Parathyroid adenoma (tissue), 2 donors: ENCODE measurements at regions not wholly inside any gene's neighbourhood (a gene's known extent, or its start where the extent isn't known, plus 50 kb on each side); places are given as distances from the start of the nearest gene placed in this dataset.

Experiments
- H2AFZ ChIP-seq: fragments of 300-600 bp; sonication (generic); one replicate; pipeline ENCODE4 v1.7.0; 2017; ENCODE audit warnings: antibody characterized with exemption, mild to moderate bottlenecking
- H3K27ac ChIP-seq: fragments of 300-600 bp; sonication (generic); one replicate; pipeline ENCODE4 v1.7.0; 2017
- H3K27me3 ChIP-seq: fragments of 300-600 bp; sonication (generic); one replicate; pipeline ENCODE4 v1.7.0; 2017; ENCODE audit warnings: low read length; ENCODE audit not compliant: control insufficient read depth, insufficient read depth
- H3K36me3 ChIP-seq: fragments of 300-600 bp; sonication (generic); one replicate; pipeline ENCODE4 v1.7.0; 2017; ENCODE audit warnings: low read length; ENCODE audit not compliant: control insufficient read depth, insufficient read depth
- H3K4me1 ChIP-seq: fragments of 300-600 bp; sonication (generic); one replicate; pipeline ENCODE4 v1.7.0; 2017; ENCODE audit warnings: control low read depth
- H3K4me2 ChIP-seq: fragments of 300-600 bp; sonication (generic); one replicate; pipeline ENCODE4 v1.7.0; 2017; ENCODE audit warnings: low read length
- H3K4me3 ChIP-seq: fragments of 300-600 bp; sonication (generic); one replicate; pipeline ENCODE4 v1.7.0; 2017; ENCODE audit warnings: low read depth, low read length
- H3K79me2 ChIP-seq: fragments of 300-600 bp; sonication (generic); one replicate; pipeline ENCODE4 v1.7.0; 2017; ENCODE audit warnings: control low read depth
- H3K9ac ChIP-seq: fragments of 300-600 bp; sonication (generic); one replicate; pipeline ENCODE4 v1.7.0; 2017; ENCODE audit warnings: mild to moderate bottlenecking
- H3K9me3 ChIP-seq: fragments of 300-600 bp; sonication (generic); one replicate; pipeline ENCODE4 v1.7.0; 2017; ENCODE audit warnings: low read length; ENCODE audit not compliant: control insufficient read depth
- TF ChIP-seq, protein P1 (sequence below): fragments of 300-600 bp; sonication (generic); IDR thresholded peaks from one replicate; pipeline ENCODE4 v1.7.0; 2017; ENCODE audit warnings: antibody characterized with exemption, mild to moderate bottlenecking
- donor health status: primary hyperparathyroidism.

DNA sequence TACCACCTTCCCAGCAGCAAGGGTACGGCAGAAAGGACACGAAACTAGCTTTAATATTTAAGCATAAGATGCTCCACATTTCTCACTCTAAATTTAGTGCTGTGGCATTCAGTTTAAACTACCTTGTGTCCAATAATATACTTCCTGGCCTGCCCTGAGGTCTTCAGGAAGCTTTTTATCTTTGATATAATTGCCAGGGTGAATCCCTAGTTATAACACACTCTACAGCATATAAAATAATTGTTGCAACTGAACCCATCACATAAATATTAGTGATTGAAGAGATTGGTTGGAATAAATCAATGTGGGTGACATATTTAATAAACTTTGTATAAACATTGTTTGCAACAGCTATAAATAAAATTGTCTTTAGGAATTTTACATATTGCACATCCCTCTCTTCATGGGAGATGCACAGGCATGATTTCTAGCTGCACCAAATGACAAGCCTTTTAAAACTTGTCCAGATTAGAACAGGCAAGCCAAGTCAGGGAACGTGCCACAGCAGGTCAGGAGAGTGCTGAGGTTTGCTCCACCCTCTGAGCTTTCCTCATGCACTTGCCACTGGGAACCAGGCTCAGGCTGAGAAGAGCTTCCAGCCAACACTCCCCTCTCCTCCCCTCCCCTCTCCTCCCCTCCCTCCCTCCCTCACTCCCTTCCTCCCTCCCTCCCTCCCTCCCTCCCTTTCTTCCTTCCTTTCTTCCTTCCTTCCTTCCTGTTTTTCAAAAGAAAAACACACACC, 623.2 kb upstream of the PKN2 start:
- Histone ChIP-seq H2AFZ (no peak overlapping the region), H3K27me3 (no peaks in the 10 kb centered on the region), H3K27ac (no peak overlapping the region), H3K4me1 (no peaks in the 10 kb centered on the region), H3K9ac (no peak overlapping the region), H3K36me3 (no peaks in the 10 kb centered on the region), H3K4me3 (no peak overlapping the region), H3K4me2 (no peak overlapping the region), H3K9me3 (no peaks in the 10 kb centered on the region), H3K79me2 (no peaks in the 10 kb centered on the region)
- TF ChIP-seq, protein P1, sequence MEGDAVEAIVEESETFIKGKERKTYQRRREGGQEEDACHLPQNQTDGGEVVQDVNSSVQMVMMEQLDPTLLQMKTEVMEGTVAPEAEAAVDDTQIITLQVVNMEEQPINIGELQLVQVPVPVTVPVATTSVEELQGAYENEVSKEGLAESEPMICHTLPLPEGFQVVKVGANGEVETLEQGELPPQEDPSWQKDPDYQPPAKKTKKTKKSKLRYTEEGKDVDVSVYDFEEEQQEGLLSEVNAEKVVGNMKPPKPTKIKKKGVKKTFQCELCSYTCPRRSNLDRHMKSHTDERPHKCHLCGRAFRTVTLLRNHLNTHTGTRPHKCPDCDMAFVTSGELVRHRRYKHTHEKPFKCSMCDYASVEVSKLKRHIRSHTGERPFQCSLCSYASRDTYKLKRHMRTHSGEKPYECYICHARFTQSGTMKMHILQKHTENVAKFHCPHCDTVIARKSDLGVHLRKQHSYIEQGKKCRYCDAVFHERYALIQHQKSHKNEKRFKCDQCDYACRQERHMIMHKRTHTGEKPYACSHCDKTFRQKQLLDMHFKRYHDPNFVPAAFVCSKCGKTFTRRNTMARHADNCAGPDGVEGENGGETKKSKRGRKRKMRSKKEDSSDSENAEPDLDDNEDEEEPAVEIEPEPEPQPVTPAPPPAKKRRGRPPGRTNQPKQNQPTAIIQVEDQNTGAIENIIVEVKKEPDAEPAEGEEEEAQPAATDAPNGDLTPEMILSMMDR = no peak

DNA sequence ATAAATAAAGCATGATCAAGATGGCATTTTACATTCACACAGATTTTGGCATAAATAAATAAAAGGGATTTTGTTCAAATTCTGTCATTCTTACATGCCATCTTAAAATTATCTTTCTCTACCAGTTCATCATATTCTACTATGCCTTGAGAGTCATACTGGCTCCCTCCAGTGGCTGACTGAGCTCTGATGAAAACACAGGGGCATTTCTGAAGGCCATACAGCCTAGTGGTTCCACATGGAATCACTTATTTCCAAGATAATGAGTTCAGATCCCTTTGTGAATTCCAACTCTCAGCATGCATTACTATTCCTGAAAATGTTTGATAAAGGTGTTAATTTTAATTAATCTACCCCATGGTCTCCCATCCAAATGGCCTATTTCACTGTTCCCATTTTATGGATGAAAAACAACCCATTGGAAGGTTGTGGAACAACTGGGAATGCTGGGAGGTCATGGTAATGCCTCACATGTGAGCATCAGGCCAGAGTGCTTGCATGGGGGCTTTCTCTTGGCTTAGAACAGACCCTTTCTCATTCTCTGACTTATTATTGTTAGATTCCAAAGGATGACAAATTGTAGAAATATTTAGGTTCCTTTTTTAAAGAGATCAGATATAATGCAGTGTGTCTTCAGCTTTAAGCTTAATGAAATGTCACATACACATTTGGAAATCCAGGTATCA, 622.4 kb upstream of the PKN2 start:
- Histone ChIP-seq H3K9ac (no peak overlapping the region), H3K4me2 (no peak overlapping the region), H3K9me3 (no peaks in the 10 kb centered on the region), H3K36me3 (no peaks in the 10 kb centered on the region), H3K4me3 (no peak overlapping the region), H3K79me2 (no peaks in the 10 kb centered on the region), H3K27ac (no peak overlapping the region), H3K27me3 (no peaks in the 10 kb centered on the region), H2AFZ (no peak overlapping the region), H3K4me1 (no peaks in the 10 kb centered on the region)
- TF ChIP-seq, protein P1 = no peak

DNA sequence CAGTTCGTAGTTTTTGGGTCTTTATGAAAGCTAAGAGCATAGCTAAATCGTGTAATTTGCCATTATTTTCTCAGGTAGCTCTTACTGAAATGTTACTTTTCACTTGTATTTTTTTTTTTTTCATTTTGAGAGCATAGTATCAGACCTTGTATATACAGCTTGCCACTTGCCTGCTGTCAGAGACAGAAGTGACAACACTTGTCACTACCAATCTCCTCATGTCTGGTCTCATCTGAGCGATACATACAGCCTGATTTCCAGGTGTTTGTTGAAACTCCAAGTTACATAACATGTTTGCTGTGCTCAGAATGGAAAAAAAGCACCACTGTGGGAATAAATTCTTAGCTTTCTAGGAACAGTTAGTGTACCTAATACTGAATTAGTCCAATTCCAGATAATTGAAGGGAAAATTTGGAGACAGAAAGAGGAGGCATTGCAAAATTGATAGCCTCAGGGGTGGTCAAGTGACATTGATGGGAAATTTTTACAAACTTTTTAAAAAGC, 621.4 kb upstream of the PKN2 start:
- H3K9ac ChIP-seq = no peak overlapping the region
- H3K4me1 ChIP-seq = no peaks in the 10 kb centered on the region
- no peak overlapping the region for H3K4me3 ChIP-seq
- H3K36me3 ChIP-seq = no peaks in the 10 kb centered on the region
- H3K27me3 ChIP-seq = no peaks in the 10 kb centered on the region
- no peak overlapping the region for H3K4me2 ChIP-seq
- no peaks in the 10 kb centered on the region for H3K9me3 ChIP-seq
- H3K27ac ChIP-seq = no peak overlapping the region
- H2AFZ ChIP-seq = no peak overlapping the region
- TF ChIP-seq, protein P1 = no peak
- H3K79me2 ChIP-seq = no peaks in the 10 kb centered on the region

DNA sequence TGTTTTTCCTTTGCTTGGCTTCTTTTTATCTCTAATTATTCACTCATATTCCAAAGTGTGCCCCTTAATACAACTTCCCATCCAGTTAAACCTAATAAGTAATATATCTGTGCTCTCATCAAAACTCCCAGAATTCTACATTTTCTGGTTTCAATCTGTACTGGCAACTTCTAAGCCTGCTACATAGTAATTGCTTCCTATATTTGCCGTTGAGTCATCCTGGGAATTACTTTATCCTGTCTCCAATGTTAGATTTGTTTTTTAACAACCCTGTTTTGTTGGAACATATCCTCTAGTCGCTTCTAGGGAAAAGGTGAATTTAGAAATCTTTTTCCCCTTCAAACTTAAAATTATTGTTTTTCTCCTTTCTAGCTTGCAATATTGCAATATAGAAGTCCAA, 620.5 kb upstream of the PKN2 start:
- no peaks in the 10 kb centered on the region for H3K79me2 ChIP-seq
- no peak overlapping the region for H3K9ac ChIP-seq
- TF ChIP-seq, protein P1 = no peak
- H3K9me3 ChIP-seq = no peaks in the 10 kb centered on the region
- H3K36me3 ChIP-seq = no peaks in the 10 kb centered on the region
- H3K27ac ChIP-seq = no peak overlapping the region
- H3K4me2 ChIP-seq = no peak overlapping the region
- no peak overlapping the region for H2AFZ ChIP-seq
- H3K4me3 ChIP-seq = no peak overlapping the region
- H3K4me1 ChIP-seq = no peaks in the 10 kb centered on the region
- H3K27me3 ChIP-seq = no peaks in the 10 kb centered on the region
